ENCODE measurements at regions not wholly inside any gene's neighbourhood (a gene's known extent, or its start where the extent isn't known, plus 50 kb on each side); places are given as distances from the start of the nearest gene placed in this dataset.
"Not testable (repeated sequence)": the region's sequence is repeated elsewhere in the genome, so short reads cannot be mapped to it uniquely, and the experiment has no call there.

- no peak for DNase-seq
These were observed 134.4 kb downstream of the FOXB1 start for GRCh38 chr15:60138397-60138968.

GRCh38 chr15:60152386-60152785 is 148.3 kb downstream of the FOXB1 start:
- DNase-seq, result no peak

- DNase-seq, result no peak
These were observed 150.7 kb downstream of the FOXB1 start for GRCh38 chr15:60154764-60155325.

- DNase-seq, result peak; percentile 55
These were observed 151.6 kb downstream of the FOXB1 start for GRCh38 chr15:60155661-60156060.

- no peak for DNase-seq
These were observed 156.8 kb downstream of the FOXB1 start for GRCh38 chr15:60160909-60161308.

GRCh38 chr15:60161704-60162103 is 157.6 kb downstream of the FOXB1 start:
- DNase-seq, result no peak

GRCh38 chr15:60162251-60162967 is 158.3 kb downstream of the FOXB1 start:
- DNase-seq, result no peak

- no peak for DNase-seq
These were observed 158.9 kb downstream of the FOXB1 start for GRCh38 chr15:60162968-60163355.

- no peak for DNase-seq
These were observed 161.0 kb downstream of the FOXB1 start for GRCh38 chr15:60165111-60165510.

GRCh38 chr15:60172143-60172542 is 168.0 kb downstream of the FOXB1 start:
- DNase-seq, result no peak

GRCh38 chr15:60179786-60180391 is 175.8 kb downstream of the FOXB1 start:
- peak; percentile 49 for DNase-seq

GRCh38 chr15:60181957-60182356 is 177.8 kb downstream of the FOXB1 start:
- not testable (repeated sequence) for DNase-seq

- no peak for DNase-seq
These were observed 179.3 kb downstream of the FOXB1 start for GRCh38 chr15:60183366-60183765.

GRCh38 chr15:60184579-60184978 is 180.5 kb downstream of the FOXB1 start:
- DNase-seq, result peak; percentile 38

- no peak for DNase-seq
These were observed 186.9 kb downstream of the FOXB1 start for GRCh38 chr15:60191016-60191415.

- no peak for DNase-seq
These were observed 187.7 kb downstream of the FOXB1 start for GRCh38 chr15:60191821-60192220.

GRCh38 chr15:60195611-60196010 is 191.5 kb downstream of the FOXB1 start:
- no peak for DNase-seq

GRCh38 chr15:60204131-60204885 is 193.5 kb downstream of the ANXA2 start:
- no peak for DNase-seq

- peak; percentile 83 for DNase-seq
These were observed 189.1 kb downstream of the ANXA2 start for GRCh38 chr15:60208709-60209108.

GRCh38 chr15:60212536-60212935 is 185.2 kb downstream of the ANXA2 start:
- peak; percentile 70 for DNase-seq

GRCh38 chr15:60213377-60214000 is 184.3 kb downstream of the ANXA2 start:
- DNase-seq, result no peak

GRCh38 chr15:60214201-60214600 is 183.6 kb downstream of the ANXA2 start:
- DNase-seq, result no peak

Measured in fibroblast of upper back skin (primary cell).